Embryonic facial prominence (tissue), 1 donor: ENCODE measurements at regions not wholly inside any gene's neighbourhood (a gene's known extent, or its start where the extent isn't known, plus 50 kb on each side); places are given as distances from the start of the nearest gene placed in this dataset.

Experiments used
- DNase-seq: peaks from one replicate; pipeline ENCODE4 v3.0.0-alpha.2; 2016; ENCODE audit errors: extremely low spot score

DNA sequence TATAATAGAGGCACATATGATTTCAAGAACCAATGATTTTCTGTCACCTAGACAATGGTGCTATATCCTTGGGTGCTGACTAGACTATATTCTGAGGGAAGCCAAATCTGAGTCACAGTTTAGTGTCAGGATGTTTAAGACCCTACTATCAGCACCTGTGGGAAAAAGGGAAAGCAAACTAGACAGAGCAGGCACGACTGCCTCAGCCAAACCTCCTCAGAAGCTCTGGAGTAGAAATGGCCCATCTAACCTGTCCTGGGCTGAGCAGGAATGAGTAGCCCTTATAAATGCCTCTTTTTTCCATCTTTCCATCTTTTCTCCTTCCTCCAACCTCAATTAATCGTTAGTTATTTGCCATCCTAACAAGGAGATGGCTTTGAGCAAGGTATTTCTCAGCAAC lies 80.4 kb upstream of the TECRL start:
- no peak for DNase-seq

DNA sequence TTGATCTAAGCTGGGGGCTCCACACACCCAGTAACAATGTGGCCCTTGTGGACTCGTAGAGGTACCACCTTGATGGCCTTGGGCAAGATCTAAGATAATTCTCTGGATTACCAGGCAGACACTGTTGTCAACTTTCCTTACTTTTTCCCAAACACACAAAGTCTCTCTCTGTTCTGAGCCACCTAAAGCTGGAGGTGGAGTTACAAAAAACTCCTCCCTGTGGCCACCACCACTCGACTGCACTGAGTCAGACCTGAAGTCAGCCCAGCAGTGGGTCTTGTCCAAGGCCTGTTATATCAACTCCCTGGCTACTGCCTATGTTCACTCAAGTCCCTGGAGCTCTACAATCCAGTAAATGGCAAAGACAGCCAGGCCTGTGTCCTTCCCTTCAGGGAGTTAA lies 70.1 kb upstream of the TECRL start:
- DNase-seq: no peak

DNA sequence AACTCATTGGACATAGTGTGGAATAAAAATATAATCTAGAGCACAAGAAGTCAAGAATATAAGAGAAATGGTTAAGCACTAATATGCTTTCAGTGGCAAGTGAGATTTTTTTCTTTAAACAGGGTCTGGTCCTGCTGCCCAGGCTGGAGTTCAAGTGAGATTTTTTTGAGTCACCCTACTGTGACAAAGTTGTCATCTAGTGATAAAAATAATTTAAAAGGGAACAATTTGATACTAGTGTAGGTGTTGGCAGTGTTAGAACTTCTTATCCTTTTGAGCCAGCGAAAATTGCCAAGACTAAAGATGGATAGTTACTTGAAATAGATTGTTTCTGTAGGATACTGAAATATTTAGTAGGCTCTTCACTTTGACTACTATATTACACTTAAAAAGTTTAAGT lies 67.9 kb upstream of the TECRL start:
- no peak for DNase-seq

DNA sequence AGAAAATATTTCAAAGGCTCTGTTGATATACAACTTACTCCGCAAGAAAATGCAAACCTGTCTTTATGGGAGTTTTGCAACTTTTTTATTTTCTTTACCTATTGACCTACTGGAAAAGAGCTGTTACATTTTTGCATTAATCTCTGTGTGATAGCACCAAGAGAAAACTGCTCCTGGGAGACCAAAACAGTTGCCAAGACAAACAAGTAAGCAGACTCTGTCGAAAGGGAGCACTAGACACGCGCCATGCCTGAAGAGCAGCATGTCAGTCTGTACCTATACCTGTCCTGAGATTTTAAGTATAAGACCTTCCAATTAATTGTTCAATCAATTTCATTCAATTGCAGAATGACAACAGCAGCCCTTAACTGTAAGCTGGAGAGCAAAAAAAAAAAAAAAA lies 56.0 kb upstream of the TECRL start:
- no peak for DNase-seq

DNA sequence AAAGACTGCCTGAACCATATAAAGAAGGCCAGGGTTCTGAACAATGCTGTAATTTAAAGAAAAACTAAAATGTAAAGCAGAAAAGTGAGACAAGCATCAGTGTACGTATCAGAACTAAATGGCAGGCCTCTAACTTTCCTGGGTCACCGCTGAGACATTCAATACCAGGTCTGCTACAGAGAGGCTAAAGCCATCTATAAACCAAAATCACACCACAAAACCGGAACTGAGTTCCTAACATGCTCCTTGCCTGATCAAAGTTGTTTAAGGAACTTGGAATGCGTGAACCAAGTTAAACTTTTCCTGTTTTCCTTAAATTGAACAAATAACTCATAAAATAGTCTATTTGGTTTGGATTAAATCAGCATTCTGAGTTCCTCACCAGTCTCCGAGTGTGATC lies 55.3 kb upstream of the TECRL start:
- DNase-seq: no peak
